Psoas muscle (tissue), 7 donors: ENCODE measurements at regions not wholly inside any gene's neighbourhood (a gene's known extent, or its start where the extent isn't known, plus 50 kb on each side); places are given as distances from the start of the nearest gene placed in this dataset.

ENCODE experiments used
- ATAC-seq, 4 donors: fragments of 200-7000 bp; cut with Tn5 transposase; one replicate each; pipeline ENCODE4 v1.9.1; 2020; ENCODE audit warnings: moderate library complexity in 3 of 4, mild to moderate bottlenecking in 2 of 4
- DNase-seq, 2 donors: peaks; one replicate each; pipeline ENCODE4 v3.0.0-alpha.2; 2020
- H3K27ac ChIP-seq: fragments of 200-600 bp; one replicate; pipeline ENCODE4 v1.8.0; 2022
- H3K27me3 ChIP-seq, 3 donors: fragments of 200-600 bp in 1 of 3; one replicate each; pipeline versions ENCODE4 v1.6.1 to v1.8.0; 2013 to 2022; ENCODE audit warnings: low read length in 2 of 3, mild to moderate bottlenecking in 2 of 3, moderate library complexity in 1 of 3; ENCODE audit not compliant: insufficient read depth in 3 of 3
- H3K36me3 ChIP-seq, 2 donors: fragments of 200-600 bp in 1 of 2; one replicate each; pipeline versions ENCODE4 v1.6.1 to v1.8.0; 2013 to 2022; ENCODE audit warnings: low read depth in 1 of 2, mild to moderate bottlenecking in 1 of 2, moderate library complexity in 1 of 2; ENCODE audit not compliant: insufficient read depth in 1 of 2
- H3K4me1 ChIP-seq: fragments of 200-600 bp; one replicate; pipeline ENCODE4 v1.8.0; 2022
- H3K4me3 ChIP-seq: fragments of 200-600 bp; one replicate; pipeline ENCODE4 v1.8.0; 2022; ENCODE audit warnings: mild to moderate bottlenecking
- H3K9me3 ChIP-seq: fragments of 200-600 bp; one replicate; pipeline ENCODE4 v1.8.0; 2022
- WGBS, 3 donors: extraction: QIAGEN DNeasy Blood & Tissue Kit; methylation state at CpG; one replicate each; pipeline versions ENCODE4 v1.1.6 to v1.1.7; 2013; 5-methylcytosine and 5-hydroxymethylcytosine counted together
- intact Hi-C, 2 donors: fragments of 100-400 bp; cut with DNase I; formaldehyde crosslinking; loops; one replicate each; pipeline versions ENCODE4 v1.11.0 to v1.14.2; 2022
- TF ChIP-seq, protein P1 (sequence below): fragments of 200-600 bp; IDR thresholded peaks from one replicate; pipeline ENCODE4 v1.8.0; 2022; ENCODE audit warnings: antibody characterized with exemption
- donor health status: healthy with polysubstance abuse.
- donor health status: DM: no; HTN: no; CAD: no; lungs with moderate emphysema.
- donor health status: Bipolar disorder and iron deficiency.
- donor health status: healthy.
- donor health status: DM: yes; HTN: yes; CAD: no.
- donor health status: DM: no; HTN: no; CAD: no.
- donor health status: DM: yes; HTN: yes; CAD: no.

DNA sequence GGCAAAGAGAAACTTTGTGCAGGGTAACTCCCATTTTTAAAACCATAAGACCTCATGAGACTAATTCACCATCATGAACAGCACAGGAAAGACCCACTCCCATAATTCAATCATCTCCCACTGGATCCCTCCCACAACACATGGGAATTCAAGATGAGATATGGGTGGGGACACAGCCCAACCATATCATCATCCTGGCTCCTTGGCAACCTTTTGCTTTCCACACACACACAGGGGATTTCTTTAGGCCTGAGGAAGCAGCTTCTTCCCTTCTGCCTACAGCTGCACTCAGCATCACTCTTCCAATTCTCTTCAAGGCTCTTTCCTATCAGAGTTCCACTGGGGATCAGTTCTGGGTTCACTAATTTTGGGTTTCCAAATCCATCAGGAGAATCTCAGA lies 199.0 kb upstream of the CTBP2 start:
- Histone ChIP-seq H3K36me3 (no peaks in the 10 kb centered on the region), H3K9me3 (no peaks in the 10 kb centered on the region), H3K27me3 (peaks cover 0 to 3% (median 0%) of the 10 kb centered on the region in 3 donors), H3K27ac (no peak overlapping the region), H3K4me3 (no peak overlapping the region), H3K4me1 (no peaks in the 10 kb centered on the region)
- no peak for ATAC-seq
- TF ChIP-seq, protein P1, sequence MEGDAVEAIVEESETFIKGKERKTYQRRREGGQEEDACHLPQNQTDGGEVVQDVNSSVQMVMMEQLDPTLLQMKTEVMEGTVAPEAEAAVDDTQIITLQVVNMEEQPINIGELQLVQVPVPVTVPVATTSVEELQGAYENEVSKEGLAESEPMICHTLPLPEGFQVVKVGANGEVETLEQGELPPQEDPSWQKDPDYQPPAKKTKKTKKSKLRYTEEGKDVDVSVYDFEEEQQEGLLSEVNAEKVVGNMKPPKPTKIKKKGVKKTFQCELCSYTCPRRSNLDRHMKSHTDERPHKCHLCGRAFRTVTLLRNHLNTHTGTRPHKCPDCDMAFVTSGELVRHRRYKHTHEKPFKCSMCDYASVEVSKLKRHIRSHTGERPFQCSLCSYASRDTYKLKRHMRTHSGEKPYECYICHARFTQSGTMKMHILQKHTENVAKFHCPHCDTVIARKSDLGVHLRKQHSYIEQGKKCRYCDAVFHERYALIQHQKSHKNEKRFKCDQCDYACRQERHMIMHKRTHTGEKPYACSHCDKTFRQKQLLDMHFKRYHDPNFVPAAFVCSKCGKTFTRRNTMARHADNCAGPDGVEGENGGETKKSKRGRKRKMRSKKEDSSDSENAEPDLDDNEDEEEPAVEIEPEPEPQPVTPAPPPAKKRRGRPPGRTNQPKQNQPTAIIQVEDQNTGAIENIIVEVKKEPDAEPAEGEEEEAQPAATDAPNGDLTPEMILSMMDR: no peak
- intact Hi-C loops: no loop called here
- DNase-seq: no peak

DNA sequence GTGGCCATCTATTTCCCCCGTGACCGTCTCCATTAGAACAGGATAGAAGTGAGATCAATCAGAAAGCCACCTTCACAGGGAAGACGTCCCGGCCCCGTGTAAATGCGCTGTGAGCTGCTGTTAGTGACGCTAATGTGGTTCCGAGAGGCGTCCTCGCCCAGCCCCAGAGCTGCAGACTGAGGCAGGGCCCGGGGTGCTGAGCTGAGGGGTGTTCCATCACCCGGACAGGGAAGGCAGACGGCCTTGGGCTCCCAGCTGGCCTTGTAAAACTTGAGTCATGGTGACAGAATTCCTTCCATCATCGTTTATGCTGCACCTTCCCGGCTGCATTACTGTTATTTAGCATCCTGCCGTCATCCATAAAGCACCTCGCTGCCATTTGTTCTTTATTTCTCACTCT lies 195.3 kb upstream of the CTBP2 start:
- intact Hi-C loops: no loop called here
- DNase-seq (no peak), ATAC-seq (no peak)
- Histone ChIP-seq H3K27ac (no peak overlapping the region), H3K36me3 (no peaks in the 10 kb centered on the region), H3K9me3 (no peaks in the 10 kb centered on the region), H3K4me3 (no peak overlapping the region), H3K27me3 (peaks cover 0 to 2% (median 0%) of the 10 kb centered on the region in 3 donors), H3K4me1 (no peaks in the 10 kb centered on the region)
- TF ChIP-seq, protein P1: no peak
- 25 to 34% (median 27%) methylated on average over 16 to 17 of the region's 17 CpGs for WGBS, 3 donors

DNA sequence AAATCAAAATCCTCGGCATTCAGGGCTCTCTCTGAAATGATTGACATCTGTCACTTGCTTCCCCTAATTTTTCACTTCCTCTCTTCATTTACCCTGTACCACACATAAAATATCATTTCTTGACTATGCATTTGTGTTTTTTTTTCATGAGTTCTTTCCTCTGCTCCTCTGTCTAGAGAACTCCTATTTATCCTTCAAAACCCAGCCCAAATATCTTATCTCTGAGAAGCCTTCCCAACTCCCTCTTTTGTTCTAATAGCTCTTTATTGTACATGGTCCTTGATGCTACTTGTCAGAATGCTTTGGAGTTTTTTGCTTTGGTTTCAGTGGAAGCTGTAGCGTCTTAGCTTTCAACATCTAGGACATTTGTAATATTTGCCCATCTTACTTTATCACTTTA lies 190.2 kb upstream of the CTBP2 start:
- 95 to 97% (median 97%) methylated on average over 2 of the region's 2 CpGs for WGBS, 3 donors
- ATAC-seq: no peak
- intact Hi-C loops: no loop called here

DNA sequence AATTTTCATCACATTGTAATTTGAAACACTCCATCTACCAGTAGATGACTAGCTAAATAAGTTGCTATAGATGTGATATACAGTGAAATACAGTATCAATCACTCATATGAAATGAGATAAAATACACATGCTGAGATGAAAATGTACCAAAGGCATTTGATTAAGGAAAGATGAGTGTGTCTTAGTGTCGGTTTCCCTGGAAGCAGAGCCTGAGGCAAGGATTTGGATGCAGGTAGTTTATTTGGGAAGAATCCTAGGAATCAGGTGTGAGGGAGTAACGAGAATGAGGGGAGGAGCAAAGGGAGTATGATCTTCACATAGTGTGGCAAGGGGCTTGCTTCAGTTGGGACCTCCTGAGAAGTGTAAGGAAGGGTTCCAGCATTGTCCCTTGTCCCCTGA lies 188.2 kb upstream of the CTBP2 start:
- ATAC-seq (no peak), DNase-seq (no peak)
- TF ChIP-seq, protein P1: no peak
- Histone ChIP-seq H3K4me1 (no peaks in the 10 kb centered on the region), H3K36me3 (no peaks in the 10 kb centered on the region), H3K9me3 (no peaks in the 10 kb centered on the region), H3K27me3 (no peaks in the 10 kb centered on the region), H3K27ac (no peak overlapping the region), H3K4me3 (no peak overlapping the region)
- intact Hi-C loops: loop anchor here in 1 of 2 donors (10.0 kb wide), 1 partner anchor 184 kb away; the partner anchor contains the start of gene CTBP2
- 73 to 79% (median 74%) methylated on average over 2 of the region's 2 CpGs for WGBS, 3 donors

More for the DNA sequence above, 190.2 kb upstream of the CTBP2 start:
- DNase-seq: no peak
- TF ChIP-seq, protein P1: no peak
- no peaks in the 10 kb centered on the region for H3K36me3 ChIP-seq
- H3K4me1 ChIP-seq: no peaks in the 10 kb centered on the region
- H3K27ac ChIP-seq: no peak overlapping the region
- H3K9me3 ChIP-seq: no peaks in the 10 kb centered on the region
- H3K4me3 ChIP-seq: no peak overlapping the region
- H3K27me3 ChIP-seq: no peaks in the 10 kb centered on the region

DNA sequence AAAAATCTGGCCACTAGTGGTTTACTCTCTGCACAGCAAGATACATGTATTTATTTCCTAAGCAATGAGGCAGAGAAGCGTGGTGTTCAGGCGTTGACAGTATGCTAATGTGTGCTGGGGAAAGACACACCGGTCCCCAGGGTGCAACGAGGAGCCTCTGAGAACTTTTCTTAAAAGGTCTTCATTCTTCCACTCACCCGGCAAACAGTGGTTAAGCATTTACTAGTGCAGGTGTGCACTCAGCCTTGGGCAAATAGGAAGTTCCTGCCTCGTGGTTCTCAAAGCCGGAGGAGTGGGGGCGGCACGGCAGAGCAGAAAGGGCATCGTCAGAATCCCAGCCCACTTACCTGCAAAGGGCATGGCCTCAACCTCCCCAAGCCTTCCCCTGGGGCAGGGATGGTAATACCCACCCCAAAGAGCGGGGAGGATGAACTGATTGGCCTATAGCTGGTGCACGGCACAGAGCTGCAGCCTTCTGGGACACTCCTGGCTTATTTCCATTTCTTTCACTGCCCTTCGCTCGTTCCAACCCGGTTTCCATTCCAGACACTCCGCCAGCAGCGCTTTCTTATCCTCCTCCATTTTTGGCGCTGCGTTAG lies 184.3 kb upstream of the CTBP2 start:
- 62 to 63% (median 62%) methylated on average over 19 of the region's 19 CpGs for WGBS, 3 donors
- no peak for ATAC-seq
- no peak for DNase-seq
- Histone ChIP-seq H3K27me3 (no peaks in the 10 kb centered on the region), H3K4me1 (no peaks in the 10 kb centered on the region), H3K27ac (no peak overlapping the region), H3K4me3 (no peak overlapping the region), H3K36me3 (no peaks in the 10 kb centered on the region), H3K9me3 (no peaks in the 10 kb centered on the region)
- intact Hi-C loops: loop anchor here (2.0 to 10.0 kb wide), 2 partner anchors 76 to 180 kb away; partner anchors contain the start of gene CTBP2 (in 1 of the 2)
- TF ChIP-seq, protein P1: no peak
